HG02870 (cell line): ENCODE measurements at regions not wholly inside any gene's neighbourhood (a gene's known extent, or its start where the extent isn't known, plus 50 kb on each side); places are given as distances from the start of the nearest gene placed in this dataset.

ENCODE experiments used
- ATAC-seq: cut with Tn5 transposase; IDR thresholded peaks from one replicate; pipeline ENCODE4 v1.9.1; 2021; ENCODE audit warnings: mild to moderate bottlenecking, moderate library complexity; ENCODE audit not compliant: unreplicated experiment

GRCh38 chr3:88535563-88535962, 385.8 kb downstream of the C3orf38 start:
- no peak for ATAC-seq

- no peak for ATAC-seq
Observed at GRCh38 chr3:88542916-88543315, 393.2 kb downstream of the C3orf38 start.

GRCh38 chr3:88572450-88572849, 422.7 kb downstream of the C3orf38 start:
- ATAC-seq, result no peak

GRCh38 chr3:88573472-88573871, 423.7 kb downstream of the C3orf38 start:
- no peak for ATAC-seq

- no peak for ATAC-seq
Observed at GRCh38 chr3:88574146-88574545, 424.4 kb downstream of the C3orf38 start.

- no peak for ATAC-seq
Observed at GRCh38 chr3:88584451-88584850, 434.7 kb downstream of the C3orf38 start.

GRCh38 chr3:88586121-88586640, 436.4 kb downstream of the C3orf38 start:
- no peak for ATAC-seq

- no peak for ATAC-seq
Observed at GRCh38 chr3:88589138-88589537, 439.4 kb downstream of the C3orf38 start.

GRCh38 chr3:88595026-88595425, 445.3 kb downstream of the C3orf38 start:
- ATAC-seq, result no peak

- ATAC-seq, result no peak
Observed at GRCh38 chr3:88596451-88596850, 446.7 kb downstream of the C3orf38 start.

- no peak for ATAC-seq
Observed at GRCh38 chr3:88610820-88611219, 461.1 kb downstream of the C3orf38 start.

- ATAC-seq, result no peak
Observed at GRCh38 chr3:88611826-88612326, 462.1 kb downstream of the C3orf38 start.

GRCh38 chr3:88616413-88616812, 466.7 kb downstream of the C3orf38 start:
- no peak for ATAC-seq

GRCh38 chr3:88617283-88617682, 467.5 kb downstream of the C3orf38 start:
- no peak for ATAC-seq

- no peak for ATAC-seq
Observed at GRCh38 chr3:88618021-88618645, 468.4 kb downstream of the C3orf38 start.

- no peak for ATAC-seq
Observed at GRCh38 chr3:88621586-88621985, 471.8 kb downstream of the C3orf38 start.

GRCh38 chr3:88623709-88624108, 473.9 kb downstream of the C3orf38 start:
- no peak for ATAC-seq

GRCh38 chr3:88626456-88627120, 476.8 kb downstream of the C3orf38 start:
- ATAC-seq, result no peak

- ATAC-seq, result no peak
Observed at GRCh38 chr3:88628901-88629300, 478.5 kb upstream of the EPHA3 start.

GRCh38 chr3:88632226-88632625, 475.2 kb upstream of the EPHA3 start:
- no peak for ATAC-seq

- no peak for ATAC-seq
Observed at GRCh38 chr3:88640581-88640980, 466.8 kb upstream of the EPHA3 start.

GRCh38 chr3:88641033-88641604, 466.3 kb upstream of the EPHA3 start:
- ATAC-seq, result no peak
